Mesothelial cell of epicardium (in vitro differentiated cells): ENCODE measurements at regions not wholly inside any gene's neighbourhood (a gene's known extent, or its start where the extent isn't known, plus 50 kb on each side); places are given as distances from the start of the nearest gene placed in this dataset.

Experiments used
- DNase-seq, 2 experiments: peaks; one replicate each; pipeline ENCODE4 v3.0.0; 2021; ENCODE audit warnings: low spot score in 2 of 2; ENCODE audit not compliant: unreplicated experiment in 2 of 2
- H3K27ac Mint-ChIP-seq: 2 replicates; pipeline ENCODE4 v1.8.0; 2021; ENCODE audit warnings: mixed read lengths
- H3K27me3 Mint-ChIP-seq: 2 replicates; pipeline ENCODE4 v1.8.0; 2021; ENCODE audit warnings: low read depth, mixed read lengths
- H3K36me3 Mint-ChIP-seq: 2 replicates; pipeline ENCODE4 v1.8.0; 2021; ENCODE audit warnings: mixed read lengths
- H3K4me1 Mint-ChIP-seq: 2 replicates; pipeline ENCODE4 v1.8.0; 2021; ENCODE audit warnings: mixed read lengths
- H3K4me3 Mint-ChIP-seq: 2 replicates; pipeline ENCODE4 v1.8.0; 2021; ENCODE audit warnings: mild to moderate bottlenecking, moderate library complexity, mixed read lengths
- H3K9me3 Mint-ChIP-seq: 2 replicates; pipeline ENCODE4 v1.8.0; 2021; ENCODE audit warnings: mixed read lengths
- CTCF ChIP-seq: fragments of 200-600 bp; sonication (generic); IDR thresholded peaks from one replicate; pipeline ENCODE4 v1.5.0; 2021; ENCODE audit warnings: antibody characterized with exemption; ENCODE audit not compliant: unreplicated experiment

GRCh38 chr7:145696071-145696470 is 420.5 kb upstream of the CNTNAP2 start:
- Mint-ChIP-seq H3K4me3 (no peak overlapping the region), H3K27ac (no peak overlapping the region), H3K27me3 (no peaks in the 10 kb centered on the region), H3K4me1 (no peaks in the 10 kb centered on the region), H3K36me3 (no peaks in the 10 kb centered on the region), H3K9me3 (no peaks in the 10 kb centered on the region)
- TF ChIP-seq CTCF = no peak
- no peak for DNase-seq

GRCh38 chr7:145692237-145692950 is 424.2 kb upstream of the CNTNAP2 start:
- no peak for TF ChIP-seq CTCF
- Mint-ChIP-seq H3K36me3 (no peaks in the 10 kb centered on the region), H3K27me3 (no peaks in the 10 kb centered on the region), H3K4me1 (no peaks in the 10 kb centered on the region), H3K27ac (no peak overlapping the region), H3K9me3 (no peaks in the 10 kb centered on the region), H3K4me3 (no peak overlapping the region)
- no peak for DNase-seq

GRCh38 chr7:145691377-145691914 is 425.2 kb upstream of the CNTNAP2 start:
- H3K9me3 Mint-ChIP-seq = no peaks in the 10 kb centered on the region
- no peak for TF ChIP-seq CTCF
- H3K27ac Mint-ChIP-seq = no peak overlapping the region
- no peaks in the 10 kb centered on the region for H3K4me1 Mint-ChIP-seq
- H3K4me3 Mint-ChIP-seq = no peak overlapping the region
- H3K27me3 Mint-ChIP-seq = no peaks in the 10 kb centered on the region
- no peak for DNase-seq
- H3K36me3 Mint-ChIP-seq = no peaks in the 10 kb centered on the region

GRCh38 chr7:145681646-145682045 is 435.0 kb upstream of the CNTNAP2 start:
- Mint-ChIP-seq H3K27ac (no peak overlapping the region), H3K27me3 (no peaks in the 10 kb centered on the region), H3K9me3 (no peaks in the 10 kb centered on the region), H3K4me1 (no peaks in the 10 kb centered on the region), H3K4me3 (no peak overlapping the region), H3K36me3 (no peaks in the 10 kb centered on the region)
- TF ChIP-seq CTCF = no peak
- DNase-seq = no peak

GRCh38 chr7:145681159-145681558 is 435.4 kb upstream of the CNTNAP2 start:
- H3K36me3 Mint-ChIP-seq = no peaks in the 10 kb centered on the region
- H3K4me1 Mint-ChIP-seq = no peaks in the 10 kb centered on the region
- DNase-seq = no peak
- no peak for TF ChIP-seq CTCF
- H3K27ac Mint-ChIP-seq = no peak overlapping the region
- H3K9me3 Mint-ChIP-seq = no peaks in the 10 kb centered on the region
- H3K4me3 Mint-ChIP-seq = no peak overlapping the region
- H3K27me3 Mint-ChIP-seq = no peaks in the 10 kb centered on the region
